ENCODE measurements at regions not wholly inside any gene's neighbourhood (a gene's known extent, or its start where the extent isn't known, plus 50 kb on each side); places are given as distances from the start of the nearest gene placed in this dataset.

GRCh38 chr5:162456086-162456485 lies 388.5 kb downstream of the GABRG2 start:
- H2BK20ac ChIP-seq (ENCODE audit: low read depth, low read length) = no peak overlapping the region
- DNase-seq (no peak), ATAC-seq (ENCODE audit: low read depth) (no peak)
- H3K27ac ChIP-seq (ENCODE audit: insufficient read depth, low read length) = no peak overlapping the region
- no peak overlapping the region for H4K8ac ChIP-seq (ENCODE audit: low read depth in 2 of 2, low read length in 2 of 2)
- H3K4me3 ChIP-seq (ENCODE audit: insufficient read depth, low read depth, low read length) = no peak overlapping the region
- H3K4ac ChIP-seq (ENCODE audit: low read depth, low read length) = no peak overlapping the region
- no peaks in the 10 kb centered on the region for H3K27me3 ChIP-seq (ENCODE audit: control insufficient read depth, insufficient read depth, low read length)
- intact Hi-C loops (cut with micrococcal nuclease) (no loop called here), dilution Hi-C loops (cut with HindIII; ENCODE audit: low sequenced_read_pairs, unreplicated experiment) (no loop called here), in situ Hi-C loops (cut with MboI; ENCODE audit: low sequenced_read_pairs) (no loop called here)
- H2BK120ac ChIP-seq (ENCODE audit: low read depth, low read length) = no peak overlapping the region
- ChIA-PET CTCF (no interaction called here), POLR2A (ENCODE audit: unreplicated experiment) (no interaction called here)
- H3K9me3 ChIP-seq (ENCODE audit: control insufficient read depth, insufficient read depth, low read length) = peaks cover 19% of the 10 kb centered on the region
- no peak overlapping the region for H4K91ac ChIP-seq (ENCODE audit: insufficient read depth, low read depth, low read length)
- no peaks in the 10 kb centered on the region for H3K9me1 ChIP-seq (ENCODE audit: insufficient read depth, low read length)
- no CpG with 5 or more reads among the region's 4 CpGs for WGBS, 2 experiments (ENCODE audit: extremely low coverage in 2 of 2, insufficient read length in 1 of 2)
- no peak for TF ChIP-seq MAZ (IDR thresholded peaks at IDR 0.05; ENCODE audit: borderline replicate concordance, low read depth, low read length)
- TF ChIP-seq CHD1 (IDR thresholded peaks at IDR 0.05; ENCODE audit: low read depth, low read length) = no peak
- TF ChIP-seq RCOR1 (IDR thresholded peaks at IDR 0.05; ENCODE audit: insufficient replicate concordance, low read length) = no peak
- TF ChIP-seq BHLHE40 (IDR thresholded peaks at IDR 0.05; ENCODE audit: low read depth, low read length) = no peak
- TF ChIP-seq, protein P1, sequence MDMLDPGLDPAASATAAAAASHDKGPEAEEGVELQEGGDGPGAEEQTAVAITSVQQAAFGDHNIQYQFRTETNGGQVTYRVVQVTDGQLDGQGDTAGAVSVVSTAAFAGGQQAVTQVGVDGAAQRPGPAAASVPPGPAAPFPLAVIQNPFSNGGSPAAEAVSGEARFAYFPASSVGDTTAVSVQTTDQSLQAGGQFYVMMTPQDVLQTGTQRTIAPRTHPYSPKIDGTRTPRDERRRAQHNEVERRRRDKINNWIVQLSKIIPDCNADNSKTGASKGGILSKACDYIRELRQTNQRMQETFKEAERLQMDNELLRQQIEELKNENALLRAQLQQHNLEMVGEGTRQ (IDR thresholded peaks at IDR 0.05; ENCODE audit: low read depth, low read length) = no peak
- no peak for TF ChIP-seq NFE2L2 (IDR thresholded peaks at IDR 0.05; ENCODE audit: low read depth, low read length)
- TF ChIP-seq, protein P2, sequence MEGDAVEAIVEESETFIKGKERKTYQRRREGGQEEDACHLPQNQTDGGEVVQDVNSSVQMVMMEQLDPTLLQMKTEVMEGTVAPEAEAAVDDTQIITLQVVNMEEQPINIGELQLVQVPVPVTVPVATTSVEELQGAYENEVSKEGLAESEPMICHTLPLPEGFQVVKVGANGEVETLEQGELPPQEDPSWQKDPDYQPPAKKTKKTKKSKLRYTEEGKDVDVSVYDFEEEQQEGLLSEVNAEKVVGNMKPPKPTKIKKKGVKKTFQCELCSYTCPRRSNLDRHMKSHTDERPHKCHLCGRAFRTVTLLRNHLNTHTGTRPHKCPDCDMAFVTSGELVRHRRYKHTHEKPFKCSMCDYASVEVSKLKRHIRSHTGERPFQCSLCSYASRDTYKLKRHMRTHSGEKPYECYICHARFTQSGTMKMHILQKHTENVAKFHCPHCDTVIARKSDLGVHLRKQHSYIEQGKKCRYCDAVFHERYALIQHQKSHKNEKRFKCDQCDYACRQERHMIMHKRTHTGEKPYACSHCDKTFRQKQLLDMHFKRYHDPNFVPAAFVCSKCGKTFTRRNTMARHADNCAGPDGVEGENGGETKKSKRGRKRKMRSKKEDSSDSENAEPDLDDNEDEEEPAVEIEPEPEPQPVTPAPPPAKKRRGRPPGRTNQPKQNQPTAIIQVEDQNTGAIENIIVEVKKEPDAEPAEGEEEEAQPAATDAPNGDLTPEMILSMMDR (conservative IDR thresholded peaks at IDR 0.05; ENCODE audit: low read depth, low read length) = no peak
- TF ChIP-seq, protein P3, sequence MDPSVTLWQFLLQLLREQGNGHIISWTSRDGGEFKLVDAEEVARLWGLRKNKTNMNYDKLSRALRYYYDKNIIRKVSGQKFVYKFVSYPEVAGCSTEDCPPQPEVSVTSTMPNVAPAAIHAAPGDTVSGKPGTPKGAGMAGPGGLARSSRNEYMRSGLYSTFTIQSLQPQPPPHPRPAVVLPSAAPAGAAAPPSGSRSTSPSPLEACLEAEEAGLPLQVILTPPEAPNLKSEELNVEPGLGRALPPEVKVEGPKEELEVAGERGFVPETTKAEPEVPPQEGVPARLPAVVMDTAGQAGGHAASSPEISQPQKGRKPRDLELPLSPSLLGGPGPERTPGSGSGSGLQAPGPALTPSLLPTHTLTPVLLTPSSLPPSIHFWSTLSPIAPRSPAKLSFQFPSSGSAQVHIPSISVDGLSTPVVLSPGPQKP (IDR thresholded peaks at IDR 0.05; ENCODE audit: borderline replicate concordance, low read depth, low read length) = no peak
- TF ChIP-seq MXI1 (IDR thresholded peaks at IDR 0.05; ENCODE audit: borderline replicate concordance, low read depth, low read length) = no peak
- TF ChIP-seq SMC3 (IDR thresholded peaks at IDR 0.05; ENCODE audit: low read depth, low read length) = no peak
- TF ChIP-seq MAFK (IDR thresholded peaks at IDR 0.05; ENCODE audit: low read depth, low read length) = no peak
- no peak for TF ChIP-seq FOS (IDR thresholded peaks at IDR 0.05; ENCODE audit: low read depth, low read length)
- TF ChIP-seq RFX5 (IDR thresholded peaks at IDR 0.05; ENCODE audit: low read depth, low read length) = no peak
- no peak for TF ChIP-seq RAD21 (IDR thresholded peaks at IDR 0.05; ENCODE audit: low read length)
- no peak for TF ChIP-seq CEBPB (IDR thresholded peaks at IDR 0.05; ENCODE audit: low read depth, low read length)
- TF ChIP-seq POLR2A (IDR thresholded peaks at IDR 0.05; ENCODE audit: low read depth, low read length) = no peak
- no peak overlapping the region for H2AK5ac ChIP-seq (ENCODE audit: low read depth, low read length)
- no peaks in the 10 kb centered on the region for H3K36me3 ChIP-seq (ENCODE audit: control insufficient read depth, insufficient read depth, low read length)
- H2BK5ac ChIP-seq (ENCODE audit: low read depth, low read length, poor library complexity, severe bottlenecking) = no peak overlapping the region
- no peak overlapping the region for H3K18ac ChIP-seq (ENCODE audit: low read depth, low read length)
- no TSS peak for BruUV-seq (replicated peaks)
- no peak overlapping the region for H3K14ac ChIP-seq (replicated peaks; ENCODE audit: low read depth, low read length)
- H3K23ac ChIP-seq (ENCODE audit: low read depth, low read length) = no peak overlapping the region
- H4K5ac ChIP-seq (ENCODE audit: low read depth, low read length) = no peak overlapping the region
- H2AK9ac ChIP-seq (replicated peaks; ENCODE audit: low read depth, low read length, poor library complexity) = no peak overlapping the region
- H3K4me1 ChIP-seq (ENCODE audit: control insufficient read depth, insufficient read depth, low read length) = no peaks in the 10 kb centered on the region
- no peak overlapping the region for H3K4me2 ChIP-seq (ENCODE audit: low read depth, low read length)
- H2BK15ac ChIP-seq (ENCODE audit: low read depth, low read length) = no peak overlapping the region
- H4K20me1 ChIP-seq (ENCODE audit: insufficient read depth, low read length) = no peaks in the 10 kb centered on the region
- H3K9ac ChIP-seq (ENCODE audit: low read depth, low read length) = no peak overlapping the region
- no peak overlapping the region for H3K56ac ChIP-seq (ENCODE audit: extremely low read depth, insufficient read depth, low read length)
- H3K79me1 ChIP-seq (ENCODE audit: low read depth in 1 of 2, low read length in 2 of 2) = no peaks in the 10 kb centered on the region
- H2AFZ ChIP-seq (replicated peaks; ENCODE audit: low read length, poor library complexity) = no peak overlapping the region

Data from IMR-90 (cell line).